ENCODE measurements at regions not wholly inside any gene's neighbourhood (a gene's known extent, or its start where the extent isn't known, plus 50 kb on each side); places are given as distances from the start of the nearest gene placed in this dataset.

- DNase-seq (ENCODE audit: insufficient read length) (no peak), FAIRE-seq (peak; percentile 48)
- TF ChIP-seq TAF1 (IDR thresholded peaks at IDR 0.05; ENCODE audit: borderline replicate concordance, low read depth, low read length), result no peak
- TF ChIP-seq POLR2A (IDR thresholded peaks at IDR 0.05; ENCODE audit: low read depth, low read length), result no peak
- TF ChIP-seq POLR2AphosphoS5 (IDR thresholded peaks at IDR 0.05; ENCODE audit: low read depth, low read length), result no peak
These were observed 239.0 kb upstream of the MID1 start for GRCh38 chrX:10859353-10859752.

- DNase-seq (ENCODE audit: insufficient read length), result no peak
- no peak for TF ChIP-seq POLR2AphosphoS5 (IDR thresholded peaks at IDR 0.05; ENCODE audit: low read depth, low read length)
- no peak for TF ChIP-seq POLR2A (IDR thresholded peaks at IDR 0.05; ENCODE audit: low read depth, low read length)
- TF ChIP-seq TAF1 (IDR thresholded peaks at IDR 0.05; ENCODE audit: borderline replicate concordance, low read depth, low read length), result no peak
- FAIRE-seq, result peak; percentile 5
These were observed 235.1 kb upstream of the HCCS start for GRCh38 chrX:10875995-10876394.

- no peak for TF ChIP-seq POLR2AphosphoS5 (IDR thresholded peaks at IDR 0.05; ENCODE audit: low read depth, low read length)
- no peak for TF ChIP-seq TAF1 (IDR thresholded peaks at IDR 0.05; ENCODE audit: borderline replicate concordance, low read depth, low read length)
- TF ChIP-seq POLR2A (IDR thresholded peaks at IDR 0.05; ENCODE audit: low read depth, low read length), result no peak
- no peak for DNase-seq (ENCODE audit: insufficient read length)
- no peak for FAIRE-seq
These were observed 228.6 kb upstream of the HCCS start for GRCh38 chrX:10882484-10882883.

- DNase-seq (ENCODE audit: insufficient read length) (no peak), FAIRE-seq (no peak)
- no peak for TF ChIP-seq POLR2A (IDR thresholded peaks at IDR 0.05; ENCODE audit: low read depth, low read length)
These were observed 226.9 kb upstream of the HCCS start for GRCh38 chrX:10884246-10884645.

- no peak for FAIRE-seq
- no peak for TF ChIP-seq POLR2A (IDR thresholded peaks at IDR 0.05; ENCODE audit: low read depth, low read length)
- no peak for TF ChIP-seq TAF1 (IDR thresholded peaks at IDR 0.05; ENCODE audit: borderline replicate concordance, low read depth, low read length)
- no peak for TF ChIP-seq POLR2AphosphoS5 (IDR thresholded peaks at IDR 0.05; ENCODE audit: low read depth, low read length)
These were observed 218.4 kb upstream of the HCCS start for GRCh38 chrX:10892621-10893225.

GRCh38 chrX:10893366-10893765 lies 217.8 kb upstream of the HCCS start:
- FAIRE-seq, result no peak
- no peak for DNase-seq (ENCODE audit: insufficient read length)
- TF ChIP-seq POLR2A (IDR thresholded peaks at IDR 0.05; ENCODE audit: low read depth, low read length) (no peak), POLR2AphosphoS5 (IDR thresholded peaks at IDR 0.05; ENCODE audit: low read depth, low read length) (no peak), TAF1 (IDR thresholded peaks at IDR 0.05; ENCODE audit: borderline replicate concordance, low read depth, low read length) (no peak)

More at GRCh38 chrX:10892621-10893225, 218.4 kb upstream of the HCCS start:
- DNase-seq (ENCODE audit: insufficient read length), result no peak

- FAIRE-seq, result no peak
- no peak for DNase-seq (ENCODE audit: insufficient read length)
- no peak for TF ChIP-seq POLR2AphosphoS5 (IDR thresholded peaks at IDR 0.05; ENCODE audit: low read depth, low read length)
- no peak for TF ChIP-seq TAF1 (IDR thresholded peaks at IDR 0.05; ENCODE audit: borderline replicate concordance, low read depth, low read length)
- TF ChIP-seq POLR2A (IDR thresholded peaks at IDR 0.05; ENCODE audit: low read depth, low read length), result no peak
These were observed 217.2 kb upstream of the HCCS start for GRCh38 chrX:10893976-10894375.

GRCh38 chrX:10897768-10898167 lies 213.4 kb upstream of the HCCS start:
- TF ChIP-seq POLR2AphosphoS5 (IDR thresholded peaks at IDR 0.05; ENCODE audit: low read depth, low read length), result no peak
- no peak for TF ChIP-seq TAF1 (IDR thresholded peaks at IDR 0.05; ENCODE audit: borderline replicate concordance, low read depth, low read length)
- TF ChIP-seq POLR2A (IDR thresholded peaks at IDR 0.05; ENCODE audit: low read depth, low read length), result no peak
- no peak for FAIRE-seq
- no peak for DNase-seq (ENCODE audit: insufficient read length)

GRCh38 chrX:10900585-10901289 lies 210.4 kb upstream of the HCCS start:
- DNase-seq (ENCODE audit: insufficient read length), result no peak
- no peak for FAIRE-seq
- TF ChIP-seq POLR2AphosphoS5 (IDR thresholded peaks at IDR 0.05; ENCODE audit: low read depth, low read length), result no peak
- TF ChIP-seq TAF1 (IDR thresholded peaks at IDR 0.05; ENCODE audit: borderline replicate concordance, low read depth, low read length), result no peak
- no peak for TF ChIP-seq POLR2A (IDR thresholded peaks at IDR 0.05; ENCODE audit: low read depth, low read length)

GRCh38 chrX:10901290-10901633 lies 209.9 kb upstream of the HCCS start:
- no peak for TF ChIP-seq TAF1 (IDR thresholded peaks at IDR 0.05; ENCODE audit: borderline replicate concordance, low read depth, low read length)
- no peak for TF ChIP-seq POLR2A (IDR thresholded peaks at IDR 0.05; ENCODE audit: low read depth, low read length)
- no peak for TF ChIP-seq POLR2AphosphoS5 (IDR thresholded peaks at IDR 0.05; ENCODE audit: low read depth, low read length)
- no peak for DNase-seq (ENCODE audit: insufficient read length)
- no peak for FAIRE-seq

- TF ChIP-seq POLR2A (IDR thresholded peaks at IDR 0.05; ENCODE audit: low read depth, low read length) (no peak), TAF1 (IDR thresholded peaks at IDR 0.05; ENCODE audit: borderline replicate concordance, low read depth, low read length) (no peak), POLR2AphosphoS5 (IDR thresholded peaks at IDR 0.05; ENCODE audit: low read depth, low read length) (no peak)
- DNase-seq (ENCODE audit: insufficient read length) (no peak), FAIRE-seq (no peak)
These were observed 209.1 kb upstream of the HCCS start for GRCh38 chrX:10902001-10902400.

GRCh38 chrX:10903523-10903922 lies 207.6 kb upstream of the HCCS start:
- FAIRE-seq, result no peak
- TF ChIP-seq POLR2A (IDR thresholded peaks at IDR 0.05; ENCODE audit: low read depth, low read length) (no peak), TAF1 (IDR thresholded peaks at IDR 0.05; ENCODE audit: borderline replicate concordance, low read depth, low read length) (no peak), POLR2AphosphoS5 (IDR thresholded peaks at IDR 0.05; ENCODE audit: low read depth, low read length) (no peak)
- DNase-seq (ENCODE audit: insufficient read length), result no peak
